ENCODE measurements at regions not wholly inside any gene's neighbourhood (a gene's known extent, or its start where the extent isn't known, plus 50 kb on each side); places are given as distances from the start of the nearest gene placed in this dataset.

DNA sequence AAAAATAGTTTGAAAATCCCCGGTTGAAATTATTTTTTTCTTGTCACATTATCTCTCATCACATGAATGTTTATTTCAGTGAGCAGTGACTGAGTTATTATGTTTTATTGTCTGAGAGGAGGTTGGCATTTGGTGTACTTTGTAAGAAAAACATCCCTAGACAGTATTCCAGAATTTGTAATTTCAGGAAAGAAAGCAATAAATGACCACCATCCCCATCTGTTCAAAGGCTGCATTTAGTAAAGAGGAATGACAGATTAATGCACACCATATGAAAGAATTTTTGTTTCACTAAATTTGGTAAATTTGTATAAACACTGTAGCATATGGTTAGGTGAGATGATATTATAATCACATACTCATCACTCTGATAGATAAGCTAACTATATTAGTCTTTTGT lies 57.1 kb upstream of the FUT9 start:
- no peak for FAIRE-seq
- ChIA-PET CTCF (no interaction called here), SMC1A (ENCODE audit: uncharacterized antibody, unreplicated experiment) (no interaction called here)
- TF ChIP-seq, protein P1, sequence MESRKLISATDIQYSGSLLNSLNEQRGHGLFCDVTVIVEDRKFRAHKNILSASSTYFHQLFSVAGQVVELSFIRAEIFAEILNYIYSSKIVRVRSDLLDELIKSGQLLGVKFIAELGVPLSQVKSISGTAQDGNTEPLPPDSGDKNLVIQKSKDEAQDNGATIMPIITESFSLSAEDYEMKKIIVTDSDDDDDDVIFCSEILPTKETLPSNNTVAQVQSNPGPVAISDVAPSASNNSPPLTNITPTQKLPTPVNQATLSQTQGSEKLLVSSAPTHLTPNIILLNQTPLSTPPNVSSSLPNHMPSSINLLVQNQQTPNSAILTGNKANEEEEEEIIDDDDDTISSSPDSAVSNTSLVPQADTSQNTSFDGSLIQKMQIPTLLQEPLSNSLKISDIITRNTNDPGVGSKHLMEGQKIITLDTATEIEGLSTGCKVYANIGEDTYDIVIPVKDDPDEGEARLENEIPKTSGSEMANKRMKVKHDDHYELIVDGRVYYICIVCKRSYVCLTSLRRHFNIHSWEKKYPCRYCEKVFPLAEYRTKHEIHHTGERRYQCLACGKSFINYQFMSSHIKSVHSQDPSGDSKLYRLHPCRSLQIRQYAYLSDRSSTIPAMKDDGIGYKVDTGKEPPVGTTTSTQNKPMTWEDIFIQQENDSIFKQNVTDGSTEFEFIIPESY (IDR thresholded peaks at IDR 0.05), result no peak
- TF ChIP-seq HSF1 (IDR thresholded peaks at IDR 0.05; ENCODE audit: low read depth, low read length), result no peak
- TF ChIP-seq REST (IDR thresholded peaks at IDR 0.05; ENCODE audit: low read depth, low read length), result no peak
- TF ChIP-seq JUND (IDR thresholded peaks at IDR 0.05; ENCODE audit: low read depth, low read length), result no peak
- TF ChIP-seq BHLHE40 (IDR thresholded peaks at IDR 0.05; ENCODE audit: borderline replicate concordance in 1 of 2, low read depth in 2 of 2, low read length in 1 of 2), result no peak
- TF ChIP-seq ATF7 (IDR thresholded peaks at IDR 0.05; ENCODE audit: low read depth), result no peak
- no peak for TF ChIP-seq FOS (IDR thresholded peaks at IDR 0.05; ENCODE audit: borderline replicate concordance, extremely low read depth, insufficient read length)
- no peak for TF ChIP-seq HDAC2 (IDR thresholded peaks at IDR 0.05)
- TF ChIP-seq, protein P2, sequence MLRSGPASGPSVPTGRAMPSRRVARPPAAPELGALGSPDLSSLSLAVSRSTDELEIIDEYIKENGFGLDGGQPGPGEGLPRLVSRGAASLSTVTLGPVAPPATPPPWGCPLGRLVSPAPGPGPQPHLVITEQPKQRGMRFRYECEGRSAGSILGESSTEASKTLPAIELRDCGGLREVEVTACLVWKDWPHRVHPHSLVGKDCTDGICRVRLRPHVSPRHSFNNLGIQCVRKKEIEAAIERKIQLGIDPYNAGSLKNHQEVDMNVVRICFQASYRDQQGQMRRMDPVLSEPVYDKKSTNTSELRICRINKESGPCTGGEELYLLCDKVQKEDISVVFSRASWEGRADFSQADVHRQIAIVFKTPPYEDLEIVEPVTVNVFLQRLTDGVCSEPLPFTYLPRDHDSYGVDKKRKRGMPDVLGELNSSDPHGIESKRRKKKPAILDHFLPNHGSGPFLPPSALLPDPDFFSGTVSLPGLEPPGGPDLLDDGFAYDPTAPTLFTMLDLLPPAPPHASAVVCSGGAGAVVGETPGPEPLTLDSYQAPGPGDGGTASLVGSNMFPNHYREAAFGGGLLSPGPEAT (IDR thresholded peaks at IDR 0.05; ENCODE audit: low read depth), result no peak
- no peak for TF ChIP-seq EGR1 (IDR thresholded peaks at IDR 0.05; ENCODE audit: borderline replicate concordance in 1 of 2, low read depth in 2 of 2, low read length in 2 of 2)
- no peak for TF ChIP-seq TBL1XR1 (IDR thresholded peaks at IDR 0.05; ENCODE audit: low read depth, low read length)
- TF ChIP-seq, protein P3, sequence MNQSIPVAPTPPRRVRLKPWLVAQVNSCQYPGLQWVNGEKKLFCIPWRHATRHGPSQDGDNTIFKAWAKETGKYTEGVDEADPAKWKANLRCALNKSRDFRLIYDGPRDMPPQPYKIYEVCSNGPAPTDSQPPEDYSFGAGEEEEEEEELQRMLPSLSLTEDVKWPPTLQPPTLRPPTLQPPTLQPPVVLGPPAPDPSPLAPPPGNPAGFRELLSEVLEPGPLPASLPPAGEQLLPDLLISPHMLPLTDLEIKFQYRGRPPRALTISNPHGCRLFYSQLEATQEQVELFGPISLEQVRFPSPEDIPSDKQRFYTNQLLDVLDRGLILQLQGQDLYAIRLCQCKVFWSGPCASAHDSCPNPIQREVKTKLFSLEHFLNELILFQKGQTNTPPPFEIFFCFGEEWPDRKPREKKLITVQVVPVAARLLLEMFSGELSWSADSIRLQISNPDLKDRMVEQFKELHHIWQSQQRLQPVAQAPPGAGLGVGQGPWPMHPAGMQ (IDR thresholded peaks at IDR 0.05; ENCODE audit: borderline replicate concordance), result no peak
- TF ChIP-seq TARDBP (IDR thresholded peaks at IDR 0.05; ENCODE audit: borderline replicate concordance), result no peak
- TF ChIP-seq KLF5 (IDR thresholded peaks at IDR 0.05; ENCODE audit: partially characterized antibody), result no peak
- no peak for TF ChIP-seq PAX8 (IDR thresholded peaks at IDR 0.05)

More for the DNA sequence above, 57.1 kb upstream of the FUT9 start:
- no peaks in the 10 kb centered on the region for H3K4me1 ChIP-seq (ENCODE audit: control insufficient read depth, insufficient read depth, low read length)
- H4K20me1 ChIP-seq (ENCODE audit: control insufficient read depth, insufficient read depth), result no peaks in the 10 kb centered on the region
- H2AFZ ChIP-seq (ENCODE audit: control insufficient read depth, low read depth, low read length), result no peak overlapping the region
- DNase-seq (ENCODE audit: low read depth, low spot score) (no peak), ATAC-seq (no peak)
- intact Hi-C loops (cut with micrococcal nuclease; ENCODE audit: unreplicated experiment), result no loop called here
- in situ Hi-C loops (cut with MboI), result no loop called here
- 0% methylated on average over 1 of the region's 1 CpG for WGBS (ENCODE audit: insufficient coverage, insufficient replicate concordance, low lambda C conversion rate, missing lambda C conversion rate)
- ChIA-PET RAD21 (ENCODE audit: unreplicated experiment) (no interaction called here), POLR2A (no interaction called here)
- H3K9me3 ChIP-seq (replicated peaks; ENCODE audit: control insufficient read depth, insufficient read depth, low read length), result no peaks in the 10 kb centered on the region
- H3K4me3 ChIP-seq, result no peak overlapping the region
- H3K27ac ChIP-seq (ENCODE audit: control insufficient read depth, insufficient read depth), result no peak overlapping the region
- no peaks in the 10 kb centered on the region for H3K79me2 ChIP-seq (ENCODE audit: control insufficient read depth, insufficient read depth, low read length)
- no peaks in the 10 kb centered on the region for H3K27me3 ChIP-seq (replicated peaks in 1 of 2; ENCODE audit: control insufficient read depth in 2 of 2, insufficient read depth in 2 of 2, low read length in 1 of 2)
- H3K4me2 ChIP-seq (ENCODE audit: control insufficient read depth, insufficient read depth), result no peak overlapping the region
- no peak overlapping the region for H3K9ac ChIP-seq (ENCODE audit: control insufficient read depth, insufficient read depth, low read length)
- no TSS peak for BruUV-seq (replicated peaks)
- H3K36me3 ChIP-seq (ENCODE audit: control insufficient read depth in 2 of 2, insufficient read depth in 2 of 2, low read length in 1 of 2), result no peaks in the 10 kb centered on the region

Measured in GM12878 (cell line).